HEK293 (cell line): ENCODE measurements at regions not wholly inside any gene's neighbourhood (a gene's known extent, or its start where the extent isn't known, plus 50 kb on each side); places are given as distances from the start of the nearest gene placed in this dataset.

ENCODE experiments used
- INSM2 ChIP-seq: fragments of 450-650 bp; formaldehyde crosslinking; IDR thresholded peaks from 2 replicates; pipeline ENCODE4 v1.5.1; 2016; ENCODE audit warnings: missing biosample characterization, missing genetic modification characterization
- KLF10 ChIP-seq: fragments of 450-650 bp; IDR thresholded peaks from 2 replicates; pipeline ENCODE4 v1.5.1; 2018; ENCODE audit warnings: missing biosample characterization, mild to moderate bottlenecking, missing genetic modification characterization
- MYNN ChIP-seq: fragments of 450-650 bp; formaldehyde crosslinking; IDR thresholded peaks from 2 replicates; pipeline ENCODE4 v1.5.1; 2016; ENCODE audit warnings: missing biosample characterization, missing genetic modification characterization, borderline replicate concordance
- ZNF132 ChIP-seq: fragments of 450-650 bp; formaldehyde crosslinking; IDR thresholded peaks from 2 replicates; pipeline ENCODE4 v1.5.1; 2017; ENCODE audit warnings: missing biosample characterization, missing genetic modification characterization, borderline replicate concordance
- ZNF76 ChIP-seq: fragments of 450-650 bp; formaldehyde crosslinking; IDR thresholded peaks from 2 replicates; pipeline ENCODE4; 2016; ENCODE audit warnings: low read depth, missing biosample characterization, missing genetic modification characterization, borderline replicate concordance
- ZNF777 ChIP-seq: fragments of 450-650 bp; formaldehyde crosslinking; IDR thresholded peaks from 2 replicates; pipeline ENCODE4 v1.5.1; 2017; ENCODE audit warnings: missing biosample characterization, missing genetic modification characterization, borderline replicate concordance
- ZNF785 ChIP-seq: fragments of 450-650 bp; formaldehyde crosslinking; IDR thresholded peaks from 2 replicates; pipeline ENCODE4 v1.5.1; 2016; ENCODE audit warnings: missing biosample characterization, missing genetic modification characterization
- TF ChIP-seq, protein P1 (sequence below): fragments of 450-650 bp; formaldehyde crosslinking; IDR thresholded peaks from 2 replicates; pipeline ENCODE4 v1.5.1; 2016; ENCODE audit warnings: missing biosample characterization, missing genetic modification characterization
- TF ChIP-seq, protein P2 (sequence below): fragments of 450-650 bp; formaldehyde crosslinking; IDR thresholded peaks from 2 replicates; pipeline ENCODE4 v1.5.1; 2016; ENCODE audit warnings: missing biosample characterization, missing genetic modification characterization

- TF ChIP-seq ZNF785 (tag by site-specific recombination) (no peak), INSM2 (no peak), MYNN (tag by site-specific recombination) (no peak), ZNF76 (no peak), ZNF777 (tag by site-specific recombination) (no peak), ZNF132 (tag by site-specific recombination) (no peak), KLF10 (no peak)
- TF ChIP-seq, protein P1, sequence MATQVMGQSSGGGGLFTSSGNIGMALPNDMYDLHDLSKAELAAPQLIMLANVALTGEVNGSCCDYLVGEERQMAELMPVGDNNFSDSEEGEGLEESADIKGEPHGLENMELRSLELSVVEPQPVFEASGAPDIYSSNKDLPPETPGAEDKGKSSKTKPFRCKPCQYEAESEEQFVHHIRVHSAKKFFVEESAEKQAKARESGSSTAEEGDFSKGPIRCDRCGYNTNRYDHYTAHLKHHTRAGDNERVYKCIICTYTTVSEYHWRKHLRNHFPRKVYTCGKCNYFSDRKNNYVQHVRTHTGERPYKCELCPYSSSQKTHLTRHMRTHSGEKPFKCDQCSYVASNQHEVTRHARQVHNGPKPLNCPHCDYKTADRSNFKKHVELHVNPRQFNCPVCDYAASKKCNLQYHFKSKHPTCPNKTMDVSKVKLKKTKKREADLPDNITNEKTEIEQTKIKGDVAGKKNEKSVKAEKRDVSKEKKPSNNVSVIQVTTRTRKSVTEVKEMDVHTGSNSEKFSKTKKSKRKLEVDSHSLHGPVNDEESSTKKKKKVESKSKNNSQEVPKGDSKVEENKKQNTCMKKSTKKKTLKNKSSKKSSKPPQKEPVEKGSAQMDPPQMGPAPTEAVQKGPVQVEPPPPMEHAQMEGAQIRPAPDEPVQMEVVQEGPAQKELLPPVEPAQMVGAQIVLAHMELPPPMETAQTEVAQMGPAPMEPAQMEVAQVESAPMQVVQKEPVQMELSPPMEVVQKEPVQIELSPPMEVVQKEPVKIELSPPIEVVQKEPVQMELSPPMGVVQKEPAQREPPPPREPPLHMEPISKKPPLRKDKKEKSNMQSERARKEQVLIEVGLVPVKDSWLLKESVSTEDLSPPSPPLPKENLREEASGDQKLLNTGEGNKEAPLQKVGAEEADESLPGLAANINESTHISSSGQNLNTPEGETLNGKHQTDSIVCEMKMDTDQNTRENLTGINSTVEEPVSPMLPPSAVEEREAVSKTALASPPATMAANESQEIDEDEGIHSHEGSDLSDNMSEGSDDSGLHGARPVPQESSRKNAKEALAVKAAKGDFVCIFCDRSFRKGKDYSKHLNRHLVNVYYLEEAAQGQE (tag by site-specific recombination) = no peak
- TF ChIP-seq, protein P2, sequence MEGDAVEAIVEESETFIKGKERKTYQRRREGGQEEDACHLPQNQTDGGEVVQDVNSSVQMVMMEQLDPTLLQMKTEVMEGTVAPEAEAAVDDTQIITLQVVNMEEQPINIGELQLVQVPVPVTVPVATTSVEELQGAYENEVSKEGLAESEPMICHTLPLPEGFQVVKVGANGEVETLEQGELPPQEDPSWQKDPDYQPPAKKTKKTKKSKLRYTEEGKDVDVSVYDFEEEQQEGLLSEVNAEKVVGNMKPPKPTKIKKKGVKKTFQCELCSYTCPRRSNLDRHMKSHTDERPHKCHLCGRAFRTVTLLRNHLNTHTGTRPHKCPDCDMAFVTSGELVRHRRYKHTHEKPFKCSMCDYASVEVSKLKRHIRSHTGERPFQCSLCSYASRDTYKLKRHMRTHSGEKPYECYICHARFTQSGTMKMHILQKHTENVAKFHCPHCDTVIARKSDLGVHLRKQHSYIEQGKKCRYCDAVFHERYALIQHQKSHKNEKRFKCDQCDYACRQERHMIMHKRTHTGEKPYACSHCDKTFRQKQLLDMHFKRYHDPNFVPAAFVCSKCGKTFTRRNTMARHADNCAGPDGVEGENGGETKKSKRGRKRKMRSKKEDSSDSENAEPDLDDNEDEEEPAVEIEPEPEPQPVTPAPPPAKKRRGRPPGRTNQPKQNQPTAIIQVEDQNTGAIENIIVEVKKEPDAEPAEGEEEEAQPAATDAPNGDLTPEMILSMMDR (tag by site-specific recombination) = no peak
These were observed 862.1 kb downstream of the OLFM4 start for GRCh38 chr13:53890696-53891095.
